Ecto neural progenitor cell (in vitro differentiated cells): ENCODE measurements at regions not wholly inside any gene's neighbourhood (a gene's known extent, or its start where the extent isn't known, plus 50 kb on each side); places are given as distances from the start of the nearest gene placed in this dataset.

ENCODE experiments used
- DNase-seq: peaks from one replicate; pipeline ENCODE4 v3.0.0-alpha.2; 2018; ENCODE audit warnings: low spot score

DNA sequence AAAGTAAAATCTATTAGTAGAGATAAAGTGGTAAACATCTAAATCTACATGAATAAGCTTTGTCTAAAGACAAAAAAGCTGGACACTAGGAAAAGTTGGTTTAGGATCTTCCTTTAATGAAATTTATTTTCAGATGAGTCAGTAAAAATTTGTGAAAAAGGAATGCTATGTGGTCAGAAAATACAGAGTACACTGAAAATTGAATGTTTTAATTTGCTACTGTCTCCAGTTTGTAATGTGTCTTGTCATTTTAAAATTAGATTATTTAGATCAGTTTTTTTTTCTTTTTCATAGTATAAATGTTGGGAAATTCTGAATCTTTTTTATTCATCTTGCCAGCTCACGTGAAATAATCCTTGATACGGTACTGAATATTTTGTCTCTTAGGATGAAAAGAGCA is 56.9 kb downstream of the SLITRK6 start:
- no peak for DNase-seq

DNA sequence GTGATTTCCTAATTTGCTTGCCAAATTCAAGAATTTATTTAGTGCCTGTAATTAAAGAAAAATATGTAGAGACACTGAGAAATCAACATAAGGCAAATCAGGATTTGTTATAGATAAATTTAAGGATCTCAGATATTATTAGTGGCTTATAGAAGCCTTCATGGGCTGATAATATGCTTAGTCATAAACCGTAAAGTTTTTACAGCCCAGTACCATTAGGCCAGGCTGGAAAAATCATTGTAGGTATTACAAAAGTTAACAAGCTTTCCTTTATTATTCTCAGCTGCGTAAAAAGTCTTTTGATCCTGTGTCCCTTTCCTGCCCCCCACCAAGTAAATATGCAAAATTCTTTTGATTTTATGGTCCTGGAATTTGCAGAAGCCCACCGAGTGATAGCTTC is 58.2 kb downstream of the SLITRK6 start:
- no peak for DNase-seq

DNA sequence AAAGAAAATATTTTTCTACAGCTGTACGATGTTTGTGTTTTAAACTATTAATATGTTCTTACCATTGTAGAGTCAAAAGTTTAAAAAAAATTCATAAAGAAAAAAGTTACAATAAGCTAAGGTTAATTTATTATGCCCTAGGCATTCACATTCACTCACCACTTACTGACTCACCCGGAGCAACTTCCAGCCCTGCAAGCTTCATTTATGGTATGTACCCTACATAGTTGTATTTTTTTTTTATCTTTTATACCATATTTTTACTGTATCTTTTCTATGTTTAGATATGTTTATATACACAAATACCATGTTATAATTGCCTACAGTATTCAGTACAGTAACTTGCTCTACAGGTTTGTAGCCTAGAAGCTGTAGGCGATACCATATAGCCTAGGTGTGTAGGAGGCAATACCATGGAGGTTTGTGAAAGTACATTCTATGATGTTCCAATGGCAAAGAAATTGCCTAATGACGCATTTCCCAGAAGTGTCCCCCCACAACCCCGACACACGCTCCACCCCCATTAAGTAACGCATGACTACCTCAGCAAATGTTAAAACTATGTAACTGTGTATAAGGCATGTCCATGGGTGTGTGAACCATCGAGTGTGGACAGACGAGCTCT is 60.4 kb downstream of the SLITRK6 start:
- DNase-seq: no peak

DNA sequence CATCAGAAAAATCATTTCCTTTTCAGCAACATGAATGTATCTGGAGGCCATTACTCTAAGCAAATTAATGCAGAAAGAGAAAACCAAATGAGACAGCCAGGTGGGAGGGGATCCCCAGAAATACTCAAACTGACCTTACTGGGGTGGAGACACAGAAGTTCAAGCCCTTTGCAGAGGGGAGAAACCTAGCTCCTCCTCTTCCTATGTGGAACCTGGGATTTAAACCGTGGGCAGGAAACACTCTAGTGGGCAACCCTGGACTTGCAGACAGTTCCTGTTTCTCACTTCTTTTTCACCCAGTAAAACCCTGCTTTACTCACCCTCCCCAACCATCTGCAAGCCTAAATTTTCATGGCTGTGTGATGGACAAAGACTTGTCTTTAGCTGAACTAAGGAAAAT is 61.3 kb downstream of the SLITRK6 start:
- DNase-seq: no peak

DNA sequence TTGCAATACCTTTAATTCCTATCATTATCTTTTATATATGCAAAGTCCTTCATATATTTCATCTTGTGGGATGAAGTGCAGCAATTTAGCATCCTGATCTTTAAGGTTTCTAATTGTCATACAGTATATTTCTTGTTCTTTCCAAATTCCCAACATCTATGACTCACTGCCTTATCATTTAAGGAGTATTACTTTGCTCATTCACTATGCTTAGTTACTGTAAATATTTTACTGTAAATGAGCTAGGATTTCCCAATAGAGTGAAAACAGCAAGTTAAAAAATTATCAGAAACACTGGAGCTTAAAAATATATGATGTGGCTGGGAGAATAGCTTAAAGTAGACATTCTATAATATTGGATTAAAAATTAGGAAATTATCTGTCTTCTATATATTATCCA is 69.9 kb downstream of the SLITRK6 start:
- no peak for DNase-seq

DNA sequence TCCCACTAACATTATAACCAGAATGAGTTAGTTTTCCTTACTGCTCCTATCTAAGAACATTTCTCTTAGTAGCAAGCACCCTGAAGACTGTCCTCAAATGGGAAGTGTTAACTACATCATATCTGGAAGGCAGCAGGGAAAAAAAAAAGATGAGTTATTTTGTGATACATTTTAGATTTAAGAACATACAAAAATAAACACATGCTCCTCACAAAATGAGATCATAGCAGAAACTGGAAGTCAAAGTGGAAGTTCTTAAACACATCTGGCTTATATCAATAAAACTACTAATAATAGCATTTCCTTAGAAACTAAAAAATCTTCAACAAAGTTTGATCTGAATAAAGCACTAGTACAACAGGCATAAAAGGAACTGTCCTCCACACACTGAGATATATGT is 70.4 kb downstream of the SLITRK6 start:
- no peak for DNase-seq

DNA sequence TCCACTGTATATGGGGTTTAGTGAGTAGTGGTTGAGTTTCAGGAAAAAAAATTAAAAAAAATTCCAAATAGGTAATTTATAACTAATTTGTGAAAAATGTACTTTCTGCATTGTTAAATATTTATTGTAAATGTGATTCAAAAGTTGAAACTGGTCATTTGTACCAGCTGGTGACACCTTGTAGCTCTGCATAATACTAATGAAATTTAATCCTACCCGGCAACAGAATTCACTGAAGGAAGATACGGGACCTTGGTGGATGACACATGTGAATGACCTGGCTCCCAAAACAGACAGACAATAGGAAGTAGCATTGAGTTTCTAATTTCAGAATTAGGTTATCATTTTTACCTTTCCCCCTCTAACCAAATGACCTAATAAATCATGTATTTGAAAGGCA is 73.8 kb downstream of the SLITRK6 start:
- DNase-seq: no peak

DNA sequence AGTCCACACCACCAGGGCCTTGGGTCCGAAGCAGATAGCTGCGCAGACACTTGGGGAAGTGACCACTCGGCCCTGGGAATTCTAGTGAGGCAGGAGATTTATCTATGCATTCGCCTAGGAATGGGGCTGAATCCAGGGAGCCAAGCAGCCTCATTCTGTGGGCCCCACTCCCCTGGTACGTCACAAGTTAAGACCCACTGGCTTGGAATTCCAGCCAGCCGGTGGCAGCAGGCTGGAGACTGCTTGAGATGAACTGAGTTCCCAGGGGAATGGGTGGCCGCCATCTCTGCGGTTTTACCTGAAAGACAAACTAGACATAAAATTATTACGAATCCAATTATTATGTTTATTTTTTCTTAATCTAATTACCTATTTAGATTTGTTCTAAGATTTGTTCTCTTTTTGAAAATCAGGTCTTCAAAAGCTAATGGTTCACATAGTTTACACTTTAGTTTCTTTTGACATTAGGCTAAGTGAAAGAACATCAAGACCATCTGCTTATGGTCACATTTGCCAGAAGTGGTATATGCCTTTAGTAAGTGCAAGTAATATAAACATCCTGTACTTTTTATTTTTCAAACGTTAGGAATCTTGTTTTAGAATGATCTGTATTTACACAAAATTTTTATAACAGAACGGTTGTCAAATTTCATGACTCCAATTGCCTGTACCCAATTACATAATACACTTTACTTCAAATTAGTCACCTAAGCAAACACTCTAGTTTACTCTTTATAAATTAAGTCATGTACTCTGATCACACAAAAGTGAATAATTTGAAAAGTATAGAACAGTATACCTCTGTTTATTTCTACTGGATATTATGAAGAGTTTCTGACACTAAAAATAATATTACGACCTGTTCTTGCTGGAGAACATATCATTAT is 74.4 kb downstream of the SLITRK6 start:
- DNase-seq: no peak

DNA sequence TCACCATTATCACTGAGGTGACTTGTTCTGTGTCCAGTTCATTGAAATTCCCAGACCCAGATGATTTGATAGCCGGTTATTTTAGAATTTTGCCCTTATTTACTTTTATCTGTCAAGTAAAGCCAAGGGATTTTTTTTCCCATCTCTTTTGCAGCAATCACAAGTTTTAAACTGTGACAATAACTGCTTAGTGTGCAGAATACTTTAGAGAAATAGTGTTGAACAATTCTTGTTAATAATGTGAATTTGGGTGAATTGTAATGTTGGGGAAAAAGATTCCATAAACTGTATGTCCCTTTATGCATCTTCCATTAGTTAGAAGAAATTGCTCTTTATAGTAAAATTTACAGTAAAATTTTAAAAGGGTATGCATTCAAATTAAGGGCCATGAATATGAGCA is 79.5 kb downstream of the SLITRK6 start:
- DNase-seq: no peak

DNA sequence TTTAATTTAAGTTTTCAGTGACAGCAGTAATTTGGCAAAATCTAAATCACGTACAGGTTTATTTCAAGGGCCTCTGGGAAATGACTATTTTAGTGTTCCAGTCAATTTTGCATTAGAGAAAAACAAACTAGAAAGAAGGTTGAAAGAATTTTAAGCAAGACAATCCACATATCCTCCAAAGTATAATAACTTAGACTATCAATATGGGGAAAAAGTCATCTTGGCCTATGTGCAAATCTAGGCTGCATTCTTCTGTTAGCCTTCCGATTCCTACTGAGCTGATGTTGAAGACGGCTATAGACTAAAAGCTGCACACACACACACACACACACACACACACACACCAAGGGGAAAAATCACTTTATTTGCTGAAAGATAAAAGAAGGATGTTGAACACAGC is 81.3 kb downstream of the SLITRK6 start:
- DNase-seq: no peak

DNA sequence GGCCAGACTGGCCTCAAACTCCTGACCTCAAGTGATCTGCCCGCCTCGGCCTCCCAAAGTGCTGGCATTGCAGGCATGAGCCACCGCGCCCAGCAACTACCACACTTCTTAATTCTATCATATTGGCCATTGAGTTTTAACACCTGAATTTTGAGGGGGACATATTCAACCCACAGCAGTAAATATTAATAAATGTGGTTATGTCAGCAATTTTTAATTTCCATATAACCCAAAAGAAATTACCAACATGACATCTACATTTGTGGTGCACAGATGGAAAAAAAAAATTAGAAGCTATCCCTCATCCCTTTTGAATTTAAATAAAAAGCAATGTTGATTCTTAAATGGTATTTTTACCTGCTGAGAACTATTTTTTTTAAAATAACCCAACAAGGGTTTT is 88.7 kb downstream of the SLITRK6 start:
- DNase-seq: no peak

DNA sequence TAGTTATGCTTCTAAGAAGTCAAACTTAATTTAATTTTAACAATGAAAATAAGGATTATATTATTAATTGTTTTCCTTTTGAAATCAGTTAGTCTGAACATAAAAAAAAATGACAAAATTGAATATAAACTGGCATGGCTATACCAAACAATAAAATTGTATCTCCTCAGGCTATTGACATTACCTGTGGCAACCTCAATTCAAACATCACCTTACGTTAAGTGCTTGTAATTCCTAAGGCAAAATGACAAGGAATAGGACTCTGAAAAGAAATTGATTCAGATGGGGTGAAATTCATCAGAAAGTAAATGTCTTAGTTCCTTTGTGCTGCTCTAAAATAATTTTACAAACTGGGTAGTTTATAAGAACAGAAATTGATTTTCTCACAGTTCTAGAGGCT is 89.5 kb downstream of the SLITRK6 start:
- DNase-seq: no peak

DNA sequence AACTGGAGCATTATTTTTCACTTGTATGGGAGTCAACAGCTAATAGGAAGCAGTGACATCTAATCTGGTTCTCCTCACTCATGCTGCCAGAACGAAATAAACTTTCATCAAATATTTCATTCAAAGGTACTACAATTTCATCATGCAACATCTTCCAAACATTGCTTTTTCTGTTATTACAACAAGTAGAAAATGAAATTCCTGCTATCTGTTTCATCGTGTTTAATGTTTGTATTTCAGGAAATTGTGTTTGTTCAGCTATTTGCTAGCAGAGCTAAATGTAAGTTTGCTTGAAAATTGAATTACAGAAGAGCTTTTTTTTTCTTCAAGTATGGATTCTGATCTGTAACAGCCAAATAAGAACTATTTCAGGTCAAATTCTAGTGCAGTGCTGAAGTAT is 90.1 kb downstream of the SLITRK6 start:
- DNase-seq: no peak

DNA sequence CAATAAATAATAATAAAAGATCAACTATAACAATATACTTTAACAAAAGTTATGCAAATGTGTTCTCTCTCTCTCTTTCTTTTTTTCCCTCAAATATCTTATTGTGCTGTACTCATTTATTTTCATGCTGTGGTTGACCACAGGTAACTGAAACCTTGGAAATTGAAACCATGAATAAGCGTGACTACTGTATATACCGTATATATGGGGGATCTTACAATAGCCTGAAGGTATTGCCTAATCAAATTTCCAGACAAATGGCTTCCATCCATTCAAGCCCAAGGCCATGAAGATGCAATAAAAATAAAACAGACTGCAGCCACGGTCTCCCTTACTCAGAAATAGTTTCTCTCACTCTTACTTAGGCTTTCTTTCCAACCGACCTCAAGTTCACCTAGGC is 98.3 kb downstream of the SLITRK6 start:
- no peak for DNase-seq

DNA sequence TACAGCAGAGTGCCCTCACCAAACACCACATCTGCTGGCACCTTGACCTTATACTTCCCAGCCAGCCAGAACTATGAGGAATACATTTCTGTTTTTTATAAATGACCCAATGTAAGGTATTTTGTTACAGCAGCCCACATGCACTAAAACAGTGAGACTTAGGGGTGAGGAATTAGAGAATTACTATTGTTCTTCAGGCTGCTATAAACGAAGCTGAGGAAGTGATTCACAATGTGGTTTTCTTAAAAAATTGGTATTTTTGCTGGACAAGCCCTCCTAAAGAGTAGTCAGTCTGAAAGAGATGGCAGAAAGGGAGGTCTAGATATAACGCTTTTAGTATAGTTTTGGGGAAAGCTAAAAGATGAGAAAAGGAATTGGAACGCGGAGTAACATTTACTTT is 101.0 kb downstream of the SLITRK6 start:
- DNase-seq: no peak

DNA sequence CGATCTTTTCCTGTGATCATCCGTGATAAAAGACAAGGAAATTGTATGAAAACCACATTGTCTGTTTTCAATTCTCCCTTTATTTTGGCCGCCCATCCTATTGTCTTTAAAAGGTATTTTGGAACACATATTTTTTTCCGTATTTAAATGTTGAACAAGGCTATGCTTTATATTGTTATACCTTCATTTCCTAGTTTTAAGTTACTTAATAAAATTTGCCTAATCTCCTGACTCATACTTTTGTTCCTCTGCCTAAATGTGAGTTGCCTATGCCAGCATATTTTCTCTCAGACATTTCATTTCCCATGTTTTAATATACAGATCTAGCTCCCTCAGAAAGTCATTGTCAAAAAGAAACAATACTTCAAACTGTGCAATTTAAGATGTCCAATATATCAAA is 104.2 kb downstream of the SLITRK6 start:
- no peak for DNase-seq

DNA sequence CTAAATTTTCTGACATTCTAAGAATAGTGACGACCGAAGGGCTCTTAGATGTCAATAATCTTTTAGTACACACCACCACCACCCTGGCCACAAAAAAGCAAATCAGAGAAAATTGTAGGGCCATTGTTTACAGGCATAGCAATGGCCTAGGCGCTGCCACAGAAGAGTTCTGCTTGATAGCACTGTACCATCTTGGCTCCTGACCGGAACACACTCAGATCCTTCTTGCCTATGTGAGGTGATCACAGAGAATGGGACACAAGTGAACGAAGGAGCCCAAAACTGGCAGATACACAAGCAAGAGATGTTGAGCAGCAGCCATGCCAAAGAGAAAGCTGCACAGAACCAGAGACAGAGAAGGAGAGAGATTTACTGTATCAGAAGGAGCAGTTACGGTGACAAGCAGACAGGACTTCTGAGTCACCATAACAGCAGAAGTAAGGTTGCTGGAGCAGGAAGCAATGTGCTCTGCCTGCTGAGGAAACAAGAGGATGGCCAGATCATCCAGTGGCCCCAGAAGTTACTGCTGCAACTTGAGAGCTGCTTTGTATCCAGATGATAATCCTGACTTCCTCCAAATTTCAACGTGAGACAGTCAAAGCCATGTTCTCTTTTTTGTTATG is 105.2 kb downstream of the SLITRK6 start:
- no peak for DNase-seq

DNA sequence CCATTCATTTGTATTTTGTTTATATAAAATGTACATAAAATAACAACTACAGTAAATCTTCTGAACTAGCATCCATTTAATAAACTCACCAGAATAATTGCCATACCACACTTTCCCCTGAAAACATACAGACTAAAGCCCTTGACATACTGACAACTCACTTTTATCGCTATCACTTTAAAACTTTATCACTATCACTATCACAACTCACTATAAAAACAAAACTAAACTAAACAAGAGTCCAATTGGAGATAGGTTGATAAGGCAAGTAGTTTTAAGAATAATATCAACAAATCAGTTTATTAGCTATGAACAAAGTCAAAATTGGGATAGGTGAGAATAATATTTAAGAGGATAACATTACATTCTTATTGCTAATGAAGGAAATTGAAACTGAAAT is 108.9 kb downstream of the SLITRK6 start:
- DNase-seq: no peak

DNA sequence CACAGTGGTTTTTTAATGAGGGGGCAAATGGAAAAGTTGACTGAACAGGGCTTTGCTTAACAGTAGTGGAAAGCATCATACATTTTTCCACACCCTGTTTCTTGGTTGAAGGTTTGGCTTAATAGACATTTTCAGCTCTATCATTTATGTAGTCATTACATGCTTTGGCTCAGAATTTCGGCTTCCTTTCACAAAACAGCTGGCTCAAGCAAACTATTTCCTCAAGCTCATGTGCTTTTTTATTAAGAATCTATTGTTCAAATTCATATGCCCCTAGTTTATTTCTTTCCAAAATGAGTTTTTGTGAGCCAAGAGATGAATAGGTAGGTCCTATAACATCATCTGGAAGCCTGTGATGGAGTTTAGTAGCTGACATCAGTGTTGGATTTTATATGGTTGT is 113.8 kb downstream of the SLITRK6 start:
- DNase-seq: no peak

DNA sequence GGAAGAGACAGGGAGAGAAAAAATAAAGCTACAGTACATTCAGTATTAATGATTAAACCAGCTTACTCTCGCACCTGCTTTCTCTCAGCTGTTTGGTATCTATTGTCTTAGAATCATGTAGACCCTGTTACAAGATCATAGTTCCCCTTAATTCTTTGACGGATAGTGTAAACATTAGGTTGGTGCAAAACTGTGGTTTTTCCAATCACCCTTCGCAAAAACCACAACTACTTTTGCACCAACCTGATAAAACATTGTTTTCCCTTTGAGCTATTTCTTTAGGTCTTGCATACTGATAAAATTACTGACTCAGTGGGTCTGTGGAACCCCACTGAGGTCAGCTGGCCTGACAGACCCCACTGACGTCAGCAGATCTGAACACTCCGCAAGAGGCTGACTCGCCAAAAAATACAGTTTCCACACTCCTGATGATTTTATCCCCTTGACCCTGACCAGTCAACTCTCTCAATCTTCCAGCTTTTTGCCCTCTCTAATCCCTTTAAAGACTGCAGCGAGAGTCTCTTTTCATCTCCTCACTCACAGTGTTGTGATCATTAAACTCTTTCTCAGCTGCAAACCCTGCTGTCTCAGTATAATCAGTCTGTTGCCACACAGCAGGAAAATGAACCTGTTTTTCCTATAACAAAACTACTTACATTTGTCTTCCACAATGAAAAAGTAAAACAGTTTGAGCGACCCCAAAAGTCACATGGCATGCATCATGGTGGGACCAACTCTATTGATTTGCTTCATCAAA is 123.9 kb downstream of the SLITRK6 start:
- no peak for DNase-seq

DNA sequence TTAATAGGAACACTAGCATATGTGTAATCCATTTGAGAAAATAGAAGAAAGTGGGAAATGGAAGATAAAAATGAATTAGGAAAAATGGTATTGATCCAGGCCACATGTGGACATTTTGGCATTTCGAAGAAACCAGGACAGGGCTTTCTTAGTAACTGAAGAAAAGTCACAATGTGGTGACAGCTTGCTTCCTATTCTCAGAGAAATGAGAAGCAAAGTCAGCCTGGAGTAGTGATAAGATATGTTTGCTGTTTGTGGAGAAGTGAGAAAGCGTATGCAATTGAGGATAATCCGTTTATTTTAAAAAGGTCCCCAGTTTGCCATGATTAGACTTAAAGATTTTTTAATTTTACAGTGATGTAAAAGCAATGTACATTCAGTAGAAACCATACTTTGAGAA is 127.9 kb downstream of the SLITRK6 start:
- DNase-seq: no peak

DNA sequence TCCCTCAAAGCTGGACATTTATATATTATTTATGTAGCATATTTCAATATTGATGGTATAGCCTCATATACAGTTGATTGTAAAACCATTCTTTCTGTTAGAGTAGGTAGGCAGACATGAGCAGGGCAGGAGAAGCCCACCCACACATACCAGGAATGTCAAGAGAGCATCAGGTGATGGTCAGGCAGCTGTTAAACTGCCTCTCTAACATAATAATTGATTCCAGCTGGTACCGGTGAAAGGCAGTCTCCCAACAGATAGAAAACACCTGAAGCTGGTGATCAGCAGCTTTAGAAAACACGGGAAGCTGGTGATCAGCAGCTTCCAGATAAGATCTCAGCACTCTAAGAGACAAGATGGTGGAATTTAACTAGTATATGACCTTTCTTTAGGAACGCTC is 132.9 kb downstream of the SLITRK6 start:
- no peak for DNase-seq

DNA sequence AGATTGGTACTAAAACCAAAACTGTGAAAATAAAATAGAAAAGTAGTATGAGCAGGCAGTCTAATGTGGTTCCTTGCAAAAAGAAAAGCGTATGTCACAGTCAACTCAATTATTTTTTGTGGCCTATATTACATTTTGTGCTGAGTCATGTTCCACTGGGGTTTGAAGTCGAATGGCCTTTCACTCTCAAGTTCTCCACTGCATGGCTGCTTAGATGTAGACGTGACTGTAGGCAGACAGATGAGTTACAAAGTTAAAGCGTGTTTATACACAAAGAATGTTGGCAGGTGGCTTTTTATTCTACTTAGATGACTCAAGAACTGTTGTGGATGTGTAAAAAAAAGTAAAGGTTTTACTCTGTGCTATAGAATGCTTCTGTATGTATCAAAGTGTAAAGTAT is 133.9 kb downstream of the SLITRK6 start:
- no peak for DNase-seq
